CD14-positive monocyte (primary cell): ENCODE measurements at regions not wholly inside any gene's neighbourhood (a gene's known extent, or its start where the extent isn't known, plus 50 kb on each side); places are given as distances from the start of the nearest gene placed in this dataset.

Experiments
- DNase-seq, 3 donors: peaks; one replicate each; pipeline ENCODE4 v3.0.0-alpha.2; 2011 to 2022
- H2AFZ ChIP-seq: 2 replicates; pipeline ENCODE4 v1.6.0; 2012; ENCODE audit warnings: mild to moderate bottlenecking, low read depth, low read length, inconsistent platforms; ENCODE audit not compliant: insufficient read depth, poor library complexity, severe bottlenecking
- H3K27ac ChIP-seq, 2 donors: 1 replicate in 1 of 2; 2 replicates in 1 of 2; pipeline ENCODE4 v1.5.1; 2012 to 2013; ENCODE audit warnings: low read length in 2 of 2, control low read depth in 1 of 2, inconsistent platforms in 1 of 2, low read depth in 1 of 2, mild to moderate bottlenecking in 1 of 2
- H3K27me3 ChIP-seq, 2 donors: one replicate each; pipeline versions ENCODE4 v1.6.0 to v1.6.1; 2011 to 2013; ENCODE audit warnings: low read length in 2 of 2; ENCODE audit not compliant: control insufficient read depth in 2 of 2, insufficient read depth in 2 of 2
- H3K36me3 ChIP-seq, 2 donors: replicated peaks in 1 of 2; 1 replicate in 1 of 2; 2 replicates in 1 of 2; pipeline versions ENCODE4 v1.5.1 to v1.6.1; 2012 to 2013; ENCODE audit warnings: low read length in 2 of 2, control low read depth in 1 of 2, inconsistent platforms in 1 of 2, mild to moderate bottlenecking in 1 of 2; ENCODE audit not compliant: insufficient read depth in 2 of 2, control insufficient read depth in 1 of 2
- H3K4me1 ChIP-seq, 2 donors: 1 replicate in 1 of 2; 2 replicates in 1 of 2; pipeline versions ENCODE4 v1.5.1 to v1.6.1; 2012 to 2013; ENCODE audit warnings: low read length in 2 of 2, control low read depth in 1 of 2, inconsistent platforms in 1 of 2, mild to moderate bottlenecking in 1 of 2, moderate library complexity in 1 of 2; ENCODE audit not compliant: insufficient read depth in 2 of 2, control insufficient read depth in 1 of 2
- H3K4me2 ChIP-seq: replicated peaks from 2 replicates; pipeline ENCODE3; 2012; ENCODE audit warnings: low read length, moderate library complexity, mild to moderate bottlenecking; ENCODE audit not compliant: poor library complexity, severe bottlenecking; ENCODE audit errors: extremely low read depth
- H3K4me3 ChIP-seq, 3 experiments: fragments of 200-600 bp in 1 of 3; sonication (generic) in 1 of 3; replicated peaks in 1 of 3; 1 replicate in 2 of 3; 2 replicates in 1 of 3; pipeline ENCODE4 v1.5.1; 2011 to 2013; ENCODE audit warnings: low read length in 3 of 3, mild to moderate bottlenecking in 3 of 3, control low read depth in 2 of 3, low read depth in 2 of 3, inconsistent platforms in 1 of 3, moderate library complexity in 1 of 3
- H3K79me2 ChIP-seq: 2 replicates; pipeline ENCODE4 v1.6.0; 2012; ENCODE audit warnings: mild to moderate bottlenecking, control low read depth, inconsistent platforms, low read length, moderate library complexity; ENCODE audit not compliant: insufficient read depth
- H3K9ac ChIP-seq: 2 replicates; pipeline ENCODE4 v1.6.0; 2017; ENCODE audit warnings: low read length, mild to moderate bottlenecking; ENCODE audit not compliant: insufficient read depth, poor library complexity, severe bottlenecking
- H3K9me3 ChIP-seq, 2 donors: replicated peaks in 1 of 2; 1 replicate in 1 of 2; 2 replicates in 1 of 2; pipeline versions ENCODE4 v1.5.1 to v1.6.1; 2012 to 2013; ENCODE audit warnings: low read length in 2 of 2, control low read depth in 1 of 2; ENCODE audit not compliant: control insufficient read depth in 1 of 2, insufficient read depth in 1 of 2
- H4K20me1 ChIP-seq: 2 replicates; pipeline ENCODE4 v1.6.0; 2012; ENCODE audit warnings: mild to moderate bottlenecking, low read length, control low read depth, moderate library complexity; ENCODE audit not compliant: insufficient read depth
- H3K27ac Mint-ChIP-seq, 7 donors: one replicate each; pipeline ENCODE4 v1.8.0; 2020; ENCODE audit warnings: mild to moderate bottlenecking in 7 of 7, mixed read lengths in 7 of 7, moderate library complexity in 6 of 7, inconsistent platforms in 2 of 7
- H3K27me3 Mint-ChIP-seq, 3 donors: one replicate each; pipeline ENCODE4 v1.8.0; 2021 to 2022; ENCODE audit warnings: low read depth in 3 of 3, mild to moderate bottlenecking in 3 of 3, mixed read lengths in 3 of 3, moderate library complexity in 3 of 3, inconsistent platforms in 1 of 3
- H3K36me3 Mint-ChIP-seq, 2 donors: one replicate each; pipeline ENCODE4 v1.8.0; 2020; ENCODE audit warnings: mixed read lengths in 2 of 2, inconsistent platforms in 1 of 2, mild to moderate bottlenecking in 1 of 2
- H3K4me1 Mint-ChIP-seq: one replicate; pipeline ENCODE4 v1.8.0; 2020; ENCODE audit warnings: mild to moderate bottlenecking, mixed read lengths
- H3K4me3 Mint-ChIP-seq, 2 donors: one replicate each; pipeline ENCODE4 v1.8.0; 2020; ENCODE audit warnings: mild to moderate bottlenecking in 2 of 2, mixed read lengths in 2 of 2, moderate library complexity in 1 of 2
- H3K9me3 Mint-ChIP-seq, 7 donors: one replicate each; pipeline ENCODE4 v1.8.0; 2020 to 2022; ENCODE audit warnings: mixed read lengths in 7 of 7, mild to moderate bottlenecking in 6 of 7, moderate library complexity in 6 of 7, inconsistent platforms in 2 of 7
- WGBS: methylation state at CpG from one replicate; pipeline ENCODE4 v1.1.5; 2013; ENCODE audit warnings: missing lambda C conversion rate; ENCODE audit not compliant: insufficient coverage; 5-methylcytosine and 5-hydroxymethylcytosine counted together
- intact Hi-C, 2 donors: fragments of 100-400 bp; cut with micrococcal nuclease; formaldehyde crosslinking; loops; one replicate each; pipeline versions ENCODE4 v1.15.0 to v1.15.1; 2023
- TF ChIP-seq, protein P1 (sequence below): fragments of 200-600 bp; IDR thresholded peaks from one replicate; pipeline ENCODE4 v1.8.0; 2022; ENCODE audit warnings: antibody characterized with exemption, mild to moderate bottlenecking

- Histone ChIP-seq H3K4me2 (no peak overlapping the region), H3K4me1 (no peaks in the 10 kb centered on the region), H3K4me3 (no peak overlapping the region), H3K9me3 (no peaks in the 10 kb centered on the region), H3K27ac (no peak overlapping the region), H2AFZ (no peak overlapping the region), H3K9ac (no peak overlapping the region), H3K36me3 (no peaks in the 10 kb centered on the region), H4K20me1 (no peaks in the 10 kb centered on the region), H3K27me3 (no peaks in the 10 kb centered on the region), H3K79me2 (no peaks in the 10 kb centered on the region)
- 97% methylated on average over 5 of the region's 8 CpGs for WGBS
- H3K36me3 Mint-ChIP-seq = no peaks in the 10 kb centered on the region
- no peaks in the 10 kb centered on the region for H3K4me1 Mint-ChIP-seq
- H3K27ac Mint-ChIP-seq = no peak overlapping the region
- DNase-seq = no peak
- H3K9me3 Mint-ChIP-seq = peaks cover 0 to 5% (median 2%) of the 10 kb centered on the region in 7 donors
- no peak overlapping the region for H3K4me3 Mint-ChIP-seq
- TF ChIP-seq, protein P1, sequence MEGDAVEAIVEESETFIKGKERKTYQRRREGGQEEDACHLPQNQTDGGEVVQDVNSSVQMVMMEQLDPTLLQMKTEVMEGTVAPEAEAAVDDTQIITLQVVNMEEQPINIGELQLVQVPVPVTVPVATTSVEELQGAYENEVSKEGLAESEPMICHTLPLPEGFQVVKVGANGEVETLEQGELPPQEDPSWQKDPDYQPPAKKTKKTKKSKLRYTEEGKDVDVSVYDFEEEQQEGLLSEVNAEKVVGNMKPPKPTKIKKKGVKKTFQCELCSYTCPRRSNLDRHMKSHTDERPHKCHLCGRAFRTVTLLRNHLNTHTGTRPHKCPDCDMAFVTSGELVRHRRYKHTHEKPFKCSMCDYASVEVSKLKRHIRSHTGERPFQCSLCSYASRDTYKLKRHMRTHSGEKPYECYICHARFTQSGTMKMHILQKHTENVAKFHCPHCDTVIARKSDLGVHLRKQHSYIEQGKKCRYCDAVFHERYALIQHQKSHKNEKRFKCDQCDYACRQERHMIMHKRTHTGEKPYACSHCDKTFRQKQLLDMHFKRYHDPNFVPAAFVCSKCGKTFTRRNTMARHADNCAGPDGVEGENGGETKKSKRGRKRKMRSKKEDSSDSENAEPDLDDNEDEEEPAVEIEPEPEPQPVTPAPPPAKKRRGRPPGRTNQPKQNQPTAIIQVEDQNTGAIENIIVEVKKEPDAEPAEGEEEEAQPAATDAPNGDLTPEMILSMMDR = no peak
- intact Hi-C loops = no loop called here
- H3K27me3 Mint-ChIP-seq = peaks cover 6 to 8% (median 7%) of the 10 kb centered on the region in 3 donors
Measured at GRCh38 chr6:163897030-163897429, 482.5 kb downstream of the QKI start.

GRCh38 chr6:163895162-163895561, 480.6 kb downstream of the QKI start:
- no peaks in the 10 kb centered on the region for H3K9me3 ChIP-seq
- intact Hi-C loops = no loop called here
- H3K4me2 ChIP-seq = no peak overlapping the region
- H3K4me3 Mint-ChIP-seq = no peak overlapping the region
- H3K79me2 ChIP-seq = no peaks in the 10 kb centered on the region
- no peaks in the 10 kb centered on the region for H3K4me1 Mint-ChIP-seq
- H3K4me1 ChIP-seq = no peaks in the 10 kb centered on the region
- H3K9ac ChIP-seq = no peak overlapping the region
- DNase-seq = no peak
- TF ChIP-seq, protein P1 = no peak
- no peak overlapping the region for H3K4me3 ChIP-seq
- H3K27me3 Mint-ChIP-seq = peaks cover 2 to 7% (median 3%) of the 10 kb centered on the region in 3 donors
- H3K27ac ChIP-seq = no peak overlapping the region
- H3K9me3 Mint-ChIP-seq = peaks cover 0 to 5% (median 2%) of the 10 kb centered on the region in 7 donors
- no peaks in the 10 kb centered on the region for H3K36me3 Mint-ChIP-seq
- H2AFZ ChIP-seq = no peak overlapping the region
- no peaks in the 10 kb centered on the region for H3K36me3 ChIP-seq
- no peaks in the 10 kb centered on the region for H3K27me3 ChIP-seq
- no peaks in the 10 kb centered on the region for H4K20me1 ChIP-seq
- H3K27ac Mint-ChIP-seq = no peak overlapping the region
